Stomach (tissue), 4 donors: ENCODE measurements at regions not wholly inside any gene's neighbourhood (a gene's known extent, or its start where the extent isn't known, plus 50 kb on each side); places are given as distances from the start of the nearest gene placed in this dataset.

ENCODE experiments used
- CTCF ChIP-seq, 7 experiments: fragments of 450-650 bp in 4 of 7; fragments of 200-600 bp in 3 of 7; sonication (generic) in 3 of 7; IDR thresholded peaks; one replicate each; pipeline ENCODE4 v1.5.1; 2016 to 2019; ENCODE audit warnings: antibody characterized with exemption in 7 of 7, control low read depth in 2 of 7, mild to moderate bottlenecking in 1 of 7
- EP300 ChIP-seq: sonication (generic); formaldehyde crosslinking; IDR thresholded peaks from one replicate; pipeline ENCODE4 v1.6.1; 2017; ENCODE audit warnings: antibody characterized with exemption
- POLR2A ChIP-seq, 4 donors: fragments of 450-650 bp; IDR thresholded peaks; one replicate each; pipeline ENCODE4 v1.6.1; 2016; ENCODE audit warnings: antibody characterized with exemption in 4 of 4, control low read depth in 2 of 4, mild to moderate bottlenecking in 1 of 4, moderate library complexity in 1 of 4

- TF ChIP-seq CTCF (IDR thresholded peaks at IDR 0.05) (no peak), EP300 (no peak), POLR2A (IDR thresholded peaks at IDR 0.05) (no peak)
Measured at GRCh38 chr7:32243687-32244290, 173.6 kb upstream of the PDE1C start.
